Vagina (tissue), 2 donors: ENCODE measurements at regions not wholly inside any gene's neighbourhood (a gene's known extent, or its start where the extent isn't known, plus 50 kb on each side); places are given as distances from the start of the nearest gene placed in this dataset.

Experiments used
- POLR2AphosphoS5 ChIP-seq, 2 donors: sonication (generic); formaldehyde crosslinking; IDR thresholded peaks; one replicate each; pipeline ENCODE4 v1.9.0; 2017; ENCODE audit warnings: antibody characterized with exemption in 2 of 2, mild to moderate bottlenecking in 2 of 2, low read depth in 1 of 2; ENCODE audit not compliant: insufficient read depth in 1 of 2
- TF ChIP-seq, protein P1 (sequence below), 3 experiments: fragments of 450-650 bp in 2 of 3; fragments of 200-600 bp in 1 of 3; sonication (generic) in 1 of 3; IDR thresholded peaks; one replicate each; pipeline ENCODE4 v1.5.1; 2017 to 2019; ENCODE audit warnings: antibody characterized with exemption in 3 of 3, mild to moderate bottlenecking in 2 of 3, moderate library complexity in 2 of 3

DNA sequence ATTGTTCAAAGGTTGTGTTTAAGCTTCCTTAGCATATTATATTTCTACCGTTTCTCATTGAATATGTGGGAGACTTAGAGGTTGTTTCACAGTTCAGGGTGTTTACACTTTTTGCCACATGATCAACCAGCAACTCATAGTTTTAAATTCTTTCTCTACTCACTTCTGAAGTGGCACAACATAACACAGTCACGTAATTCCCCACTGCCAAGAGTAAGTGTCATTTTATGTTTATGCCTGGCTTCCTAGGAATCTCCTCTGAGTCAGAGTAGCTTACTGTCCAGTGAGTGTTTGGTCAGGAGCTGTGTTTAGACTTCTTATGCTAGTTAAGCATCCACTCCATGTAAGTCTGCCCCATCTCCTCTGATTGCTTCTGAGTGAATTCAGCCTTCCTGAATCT is 520.8 kb upstream of the KIRREL3 start:
- TF ChIP-seq, protein P1, sequence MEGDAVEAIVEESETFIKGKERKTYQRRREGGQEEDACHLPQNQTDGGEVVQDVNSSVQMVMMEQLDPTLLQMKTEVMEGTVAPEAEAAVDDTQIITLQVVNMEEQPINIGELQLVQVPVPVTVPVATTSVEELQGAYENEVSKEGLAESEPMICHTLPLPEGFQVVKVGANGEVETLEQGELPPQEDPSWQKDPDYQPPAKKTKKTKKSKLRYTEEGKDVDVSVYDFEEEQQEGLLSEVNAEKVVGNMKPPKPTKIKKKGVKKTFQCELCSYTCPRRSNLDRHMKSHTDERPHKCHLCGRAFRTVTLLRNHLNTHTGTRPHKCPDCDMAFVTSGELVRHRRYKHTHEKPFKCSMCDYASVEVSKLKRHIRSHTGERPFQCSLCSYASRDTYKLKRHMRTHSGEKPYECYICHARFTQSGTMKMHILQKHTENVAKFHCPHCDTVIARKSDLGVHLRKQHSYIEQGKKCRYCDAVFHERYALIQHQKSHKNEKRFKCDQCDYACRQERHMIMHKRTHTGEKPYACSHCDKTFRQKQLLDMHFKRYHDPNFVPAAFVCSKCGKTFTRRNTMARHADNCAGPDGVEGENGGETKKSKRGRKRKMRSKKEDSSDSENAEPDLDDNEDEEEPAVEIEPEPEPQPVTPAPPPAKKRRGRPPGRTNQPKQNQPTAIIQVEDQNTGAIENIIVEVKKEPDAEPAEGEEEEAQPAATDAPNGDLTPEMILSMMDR (IDR thresholded peaks at IDR 0.05) = no peak
- no peak for TF ChIP-seq POLR2AphosphoS5 (IDR thresholded peaks at IDR 0.05; ENCODE audit: insufficient read depth in 1 of 2, low read depth in 1 of 2)
